NCI-H1436 (cell line): ENCODE measurements at regions not wholly inside any gene's neighbourhood (a gene's known extent, or its start where the extent isn't known, plus 50 kb on each side); places are given as distances from the start of the nearest gene placed in this dataset.
"Not testable (repeated sequence)": the region's sequence is repeated elsewhere in the genome, so short reads cannot be mapped to it uniquely, and the experiment has no call there.

Experiments used
- DNase-seq: peaks from one replicate; lab custom pipeline; 2025; lab: John Stamatoyannopoulos, UW

GRCh38 chr20:25987928-25988560, 291.4 kb upstream of the ZNF337 start:
- not testable (repeated sequence) for DNase-seq

DNA sequence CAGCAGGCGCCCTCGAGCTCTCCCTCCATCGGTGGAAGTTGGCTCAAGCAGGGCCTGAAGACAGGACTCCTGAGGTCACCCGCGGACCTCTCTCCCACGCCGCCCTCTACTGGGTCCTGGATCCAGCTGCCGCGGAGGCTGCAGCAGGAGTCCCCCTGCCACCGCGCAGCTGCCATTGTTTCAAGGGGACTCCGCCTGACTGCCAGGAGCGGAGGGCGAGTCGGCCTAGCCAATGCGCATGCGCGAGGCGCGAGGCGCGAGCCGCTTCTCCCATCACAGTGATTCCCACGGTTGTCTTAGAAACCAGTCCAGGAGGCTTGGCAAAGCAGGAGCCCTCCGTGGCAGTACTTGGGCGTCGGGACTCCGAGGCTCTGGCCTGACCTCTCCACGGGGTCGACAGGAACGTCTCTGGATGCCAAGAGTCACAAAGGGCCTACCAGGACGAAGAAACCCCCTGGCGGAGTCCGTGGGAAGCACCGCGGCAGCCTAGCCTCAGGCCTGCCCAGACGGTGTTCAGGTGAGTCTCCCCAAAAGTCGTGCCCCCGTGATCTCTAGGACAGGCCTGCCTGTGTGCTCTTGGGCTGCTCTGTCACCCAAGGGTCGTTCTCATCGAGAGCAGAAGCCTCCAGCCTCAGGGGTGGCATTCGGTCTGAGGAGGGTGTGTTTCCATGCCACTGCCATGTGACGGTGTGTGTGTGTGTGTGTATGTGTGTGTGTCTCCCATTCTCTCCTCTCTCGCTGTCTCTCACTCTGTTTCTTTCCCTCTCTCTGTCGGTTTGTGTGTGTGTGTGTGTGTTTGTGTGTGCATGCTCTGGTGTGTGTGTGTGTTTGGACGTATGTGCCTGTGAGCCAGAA, 290.6 kb upstream of the ZNF337 start:
- DNase-seq = peak; percentile 68

DNA sequence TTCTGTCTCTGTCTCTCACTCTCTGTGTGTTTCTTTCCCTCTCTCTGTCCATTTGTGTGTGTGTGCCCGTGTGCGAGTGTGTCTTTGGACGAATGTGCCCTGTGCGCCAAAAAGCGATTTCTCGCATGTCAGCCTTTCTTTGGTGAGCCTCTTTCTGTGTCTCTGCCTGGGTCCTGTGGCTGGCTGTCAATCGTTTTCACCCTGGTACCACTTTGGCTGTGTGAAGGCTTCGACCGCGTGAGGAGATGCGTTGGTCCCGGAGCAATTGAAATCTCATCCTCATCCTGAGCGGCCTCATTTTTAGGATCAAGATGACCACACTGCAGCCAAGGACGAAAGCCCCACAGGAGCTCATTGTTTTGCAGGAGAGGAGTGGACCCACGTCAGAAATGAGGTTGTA, 288.9 kb upstream of the ZNF337 start:
- DNase-seq = no peak

GRCh38 chr20:25984933-25985332, 288.3 kb upstream of the ZNF337 start:
- DNase-seq = peak; percentile 58

DNA sequence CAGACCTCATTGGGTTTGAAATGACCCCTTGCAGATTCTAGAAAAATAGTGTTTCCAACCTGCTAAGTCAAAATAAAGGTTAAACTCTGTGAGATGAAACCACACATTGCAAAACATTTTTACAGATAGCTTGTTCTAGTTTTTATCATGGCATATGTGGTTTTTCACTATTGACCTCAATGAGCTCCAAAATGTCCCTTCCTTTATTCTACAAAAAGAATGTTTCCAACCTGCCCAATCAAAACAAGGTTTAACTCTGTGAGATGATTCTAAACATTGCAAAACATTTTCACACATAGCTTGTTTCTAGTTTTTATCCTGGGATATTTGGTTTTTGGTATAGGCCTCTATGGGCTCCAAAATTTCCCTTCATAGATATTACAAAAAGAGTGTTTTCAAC, 286.0 kb upstream of the ZNF337 start:
- not testable (repeated sequence) for DNase-seq

DNA sequence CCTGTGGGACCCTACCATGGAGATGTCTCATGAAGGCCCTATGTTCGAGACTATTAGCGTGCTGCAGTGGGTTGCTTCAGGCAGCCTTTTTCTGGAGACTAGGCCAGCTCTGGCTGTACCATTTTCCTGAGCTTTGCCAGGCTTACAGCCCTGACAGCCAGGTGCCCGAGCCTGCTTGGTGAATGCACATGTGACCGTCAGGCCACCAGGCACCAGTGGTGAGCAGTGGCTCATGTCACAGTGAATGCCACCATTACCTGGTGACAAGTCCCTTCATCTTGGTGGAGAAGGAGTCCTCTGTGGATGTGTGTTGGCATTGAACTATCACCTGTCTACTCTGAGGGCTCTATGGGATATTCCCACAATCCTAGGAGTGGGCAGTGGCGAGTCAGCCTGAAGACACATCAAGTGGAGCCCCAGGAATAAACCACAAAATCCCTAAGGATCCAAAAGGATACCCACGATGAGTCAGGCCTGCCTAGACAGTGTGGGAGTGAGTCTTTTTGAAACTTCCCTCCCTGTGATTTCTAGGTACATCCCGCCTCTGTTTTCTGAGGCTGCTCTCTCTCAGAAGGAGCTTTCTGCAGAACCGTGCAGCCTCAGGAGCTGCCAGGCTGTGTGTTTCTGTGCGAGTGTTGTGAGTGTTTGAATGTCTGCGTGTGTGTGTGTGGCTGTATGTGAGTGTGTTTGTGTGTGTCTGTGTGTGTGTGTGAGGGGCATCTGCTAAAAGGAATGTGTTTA, 282.0 kb upstream of the ZNF337 start:
- not testable (repeated sequence) for DNase-seq

GRCh38 chr20:25975816-25976215, 279.2 kb upstream of the ZNF337 start:
- not testable (repeated sequence) for DNase-seq

GRCh38 chr20:25965203-25965602, 268.6 kb upstream of the ZNF337 start:
- not testable (repeated sequence) for DNase-seq

GRCh38 chr20:25953876-25954275, 257.2 kb upstream of the ZNF337 start:
- DNase-seq = not testable (repeated sequence)

- not testable (repeated sequence) for DNase-seq
Observed at GRCh38 chr20:25935230-25935629, 238.6 kb upstream of the ZNF337 start.

- not testable (repeated sequence) for DNase-seq
Observed at GRCh38 chr20:25932806-25933205, 236.2 kb upstream of the ZNF337 start.

DNA sequence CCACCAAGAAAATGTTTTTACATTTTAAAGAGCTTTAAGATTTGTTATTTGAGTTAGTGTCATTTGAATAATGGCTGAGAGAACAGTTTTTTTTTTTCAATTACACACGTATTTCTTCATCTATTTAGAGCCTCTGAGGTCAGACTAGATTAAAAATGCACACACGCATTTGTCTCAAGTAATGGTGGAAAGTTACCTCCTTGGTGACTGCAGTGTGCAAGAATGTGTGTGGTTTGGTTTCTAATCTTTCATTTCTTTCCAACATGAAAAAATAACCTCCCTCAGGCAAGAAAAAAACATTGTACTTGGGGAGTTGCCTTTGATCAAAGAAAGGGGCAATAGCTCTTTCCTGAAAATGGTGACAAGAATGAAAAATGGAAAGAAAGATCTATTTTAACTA, 235.5 kb upstream of the ZNF337 start:
- DNase-seq = not testable (repeated sequence)

GRCh38 chr20:25902321-25902720, 205.7 kb upstream of the ZNF337 start:
- DNase-seq = not testable (repeated sequence)

- DNase-seq = not testable (repeated sequence)
Observed at GRCh38 chr20:25898663-25899062, 202.0 kb upstream of the ZNF337 start.

GRCh38 chr20:25879096-25879495, 182.4 kb upstream of the ZNF337 start:
- DNase-seq = not testable (repeated sequence)

DNA sequence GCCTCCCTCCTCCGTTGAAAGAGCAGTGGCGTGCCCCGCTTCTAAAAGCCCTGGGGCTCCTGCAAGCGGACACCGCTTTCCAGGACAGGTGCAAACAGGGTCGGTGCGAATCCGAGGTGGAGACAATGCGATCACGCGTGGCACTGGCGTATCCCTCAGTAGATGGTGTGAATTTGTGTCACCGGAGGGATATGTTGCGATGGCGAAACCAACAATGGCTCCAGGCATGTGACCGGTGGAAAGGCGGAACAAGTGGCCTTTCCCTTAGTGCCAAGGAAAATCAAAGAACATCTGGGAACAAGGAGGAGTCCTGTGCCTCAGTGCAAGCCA, 172.0 kb upstream of the ZNF337 start:
- not testable (repeated sequence) for DNase-seq

DNA sequence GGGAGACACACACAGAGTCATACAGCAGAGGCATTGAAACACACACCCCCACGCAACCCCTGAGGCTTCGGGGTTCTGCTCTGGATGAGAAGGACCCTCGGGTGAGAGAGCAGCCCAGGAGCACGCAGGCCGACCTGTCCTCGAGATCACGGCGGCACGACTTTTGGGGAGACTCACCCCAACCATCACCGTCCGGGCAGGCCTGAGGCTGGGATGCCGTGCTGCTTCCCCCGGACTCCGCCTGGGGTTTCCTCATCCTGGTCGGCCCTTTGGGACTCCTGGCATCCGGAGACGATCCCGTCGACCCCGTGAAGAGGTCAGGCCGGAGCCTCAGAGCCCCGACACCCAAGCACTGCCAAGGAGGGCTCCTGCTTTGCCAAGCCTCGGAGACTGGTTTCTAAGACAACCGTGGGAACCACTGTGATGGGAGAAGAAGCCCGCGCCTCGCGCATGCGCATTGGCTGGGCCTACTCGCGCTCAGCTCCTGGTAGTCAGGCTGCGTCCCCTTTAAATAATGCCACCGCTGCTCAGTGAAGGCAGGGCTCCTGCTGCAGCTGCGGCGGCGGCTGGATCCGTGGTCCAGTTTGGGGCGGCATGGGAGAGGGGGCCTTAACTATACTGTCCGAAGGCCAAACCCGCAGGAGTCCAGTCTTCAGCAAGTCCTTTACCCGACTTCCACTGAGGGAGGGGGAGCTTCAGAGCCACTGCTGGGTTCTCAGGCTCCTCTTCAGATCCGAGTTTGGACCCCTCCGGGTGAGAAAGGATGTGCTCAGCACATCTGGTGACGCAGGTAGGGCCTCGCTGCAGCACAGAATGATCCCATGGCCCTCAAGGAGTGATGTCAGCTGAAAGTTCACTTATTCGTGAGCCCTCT, 171.4 kb upstream of the ZNF337 start:
- peak; percentile 60 for DNase-seq

GRCh38 chr20:25867015-25867775, 170.5 kb upstream of the ZNF337 start:
- DNase-seq = not testable (repeated sequence)

GRCh38 chr20:25865715-25866656, 169.3 kb upstream of the ZNF337 start:
- peak; percentile 53 for DNase-seq
